DOHH2 (cell line): ENCODE measurements at regions not wholly inside any gene's neighbourhood (a gene's known extent, or its start where the extent isn't known, plus 50 kb on each side); places are given as distances from the start of the nearest gene placed in this dataset.

Source experiments
- EZH2phosphoT487 ChIP-seq: fragments of 200-600 bp; sonication (generic); IDR thresholded peaks from 2 replicates; pipeline ENCODE4 v1.6.1; 2017; ENCODE audit warnings: borderline replicate concordance, mild to moderate bottlenecking, antibody characterized with exemption, low read length, moderate library complexity, mixed read lengths
- TF ChIP-seq, protein P1 (sequence below): fragments of 200-600 bp; sonication (generic); IDR thresholded peaks from one replicate; pipeline ENCODE4 v1.5.1; 2014; ENCODE audit warnings: antibody characterized with exemption, mild to moderate bottlenecking, low read depth, low read length; ENCODE audit not compliant: poor library complexity, severe bottlenecking

DNA sequence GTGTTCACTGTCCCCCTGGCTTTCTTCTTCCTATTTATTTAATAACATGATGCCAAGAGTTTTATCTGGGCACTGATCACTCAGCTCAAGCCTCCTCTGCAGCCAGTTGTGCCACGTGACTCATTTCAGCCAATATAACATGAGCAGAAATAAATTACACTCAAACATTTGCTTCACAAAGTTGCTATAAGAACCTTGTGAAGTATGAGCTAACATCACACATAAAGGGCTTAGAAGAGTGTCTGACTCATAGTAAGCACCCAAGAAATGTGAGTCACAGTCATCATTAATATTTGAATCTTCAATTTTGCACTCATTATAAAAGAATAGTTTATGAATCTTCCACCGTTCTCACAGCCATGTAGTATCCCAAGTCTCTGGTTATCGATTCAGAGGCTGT is 414.6 kb upstream of the NPVF start:
- TF ChIP-seq, protein P1, sequence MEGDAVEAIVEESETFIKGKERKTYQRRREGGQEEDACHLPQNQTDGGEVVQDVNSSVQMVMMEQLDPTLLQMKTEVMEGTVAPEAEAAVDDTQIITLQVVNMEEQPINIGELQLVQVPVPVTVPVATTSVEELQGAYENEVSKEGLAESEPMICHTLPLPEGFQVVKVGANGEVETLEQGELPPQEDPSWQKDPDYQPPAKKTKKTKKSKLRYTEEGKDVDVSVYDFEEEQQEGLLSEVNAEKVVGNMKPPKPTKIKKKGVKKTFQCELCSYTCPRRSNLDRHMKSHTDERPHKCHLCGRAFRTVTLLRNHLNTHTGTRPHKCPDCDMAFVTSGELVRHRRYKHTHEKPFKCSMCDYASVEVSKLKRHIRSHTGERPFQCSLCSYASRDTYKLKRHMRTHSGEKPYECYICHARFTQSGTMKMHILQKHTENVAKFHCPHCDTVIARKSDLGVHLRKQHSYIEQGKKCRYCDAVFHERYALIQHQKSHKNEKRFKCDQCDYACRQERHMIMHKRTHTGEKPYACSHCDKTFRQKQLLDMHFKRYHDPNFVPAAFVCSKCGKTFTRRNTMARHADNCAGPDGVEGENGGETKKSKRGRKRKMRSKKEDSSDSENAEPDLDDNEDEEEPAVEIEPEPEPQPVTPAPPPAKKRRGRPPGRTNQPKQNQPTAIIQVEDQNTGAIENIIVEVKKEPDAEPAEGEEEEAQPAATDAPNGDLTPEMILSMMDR: no peak
- TF ChIP-seq EZH2phosphoT487: no peak
